GM12892 (cell line): ENCODE measurements at regions not wholly inside any gene's neighbourhood (a gene's known extent, or its start where the extent isn't known, plus 50 kb on each side); places are given as distances from the start of the nearest gene placed in this dataset.

Experiments
- POLR2A ChIP-seq: IDR thresholded peaks from 2 replicates; pipeline ENCODE4 v1.6.1; 2011; ENCODE audit warnings: low read depth, low read length, control low read depth
- POLR2AphosphoS5 ChIP-seq: IDR thresholded peaks from 2 replicates; pipeline ENCODE4 v1.6.1; 2011; ENCODE audit warnings: low read depth, low read length, control low read depth

DNA sequence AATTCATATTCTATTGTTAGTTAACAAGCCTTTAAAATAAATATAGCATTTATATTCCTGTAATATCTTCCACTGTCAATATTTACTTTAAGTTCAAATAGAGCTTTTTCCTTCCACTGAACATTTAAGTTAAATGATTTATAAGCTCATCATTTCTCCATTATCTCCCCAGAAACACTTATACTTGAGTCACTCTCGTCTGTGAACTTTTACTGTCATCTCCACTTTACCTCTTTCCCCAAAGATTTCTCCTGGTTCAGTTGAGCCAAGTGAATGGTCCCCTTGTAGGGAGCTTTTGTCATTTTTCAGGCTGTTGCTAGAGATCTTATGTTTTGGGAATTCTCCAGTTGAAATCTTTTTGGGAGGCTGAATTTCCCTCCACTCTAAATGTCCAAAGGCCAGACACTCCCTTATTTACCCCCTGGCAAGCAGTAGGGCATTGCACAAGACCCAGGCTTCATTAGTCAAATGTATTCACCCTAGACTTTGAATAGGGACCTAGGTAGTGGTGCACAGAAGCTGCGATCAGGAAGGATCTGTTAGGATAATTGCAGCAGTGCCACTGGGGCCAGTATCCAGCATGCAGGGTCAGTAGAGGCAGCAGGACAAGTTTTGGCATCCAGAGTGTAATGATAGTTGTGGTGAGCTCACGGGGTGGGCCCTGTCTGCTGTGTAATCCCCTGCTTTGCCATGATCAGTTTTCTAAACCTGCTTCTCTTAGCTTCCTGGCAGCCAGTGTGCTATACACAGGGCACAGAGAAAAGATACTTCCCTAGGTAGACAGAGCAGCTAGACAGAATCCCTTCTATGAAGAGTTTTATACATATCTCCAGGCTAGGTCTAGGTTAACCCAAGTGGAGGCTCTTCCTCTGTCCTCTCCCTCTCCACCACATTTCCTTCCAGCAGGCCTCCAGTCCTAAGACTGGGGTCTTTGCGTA, 356.5 kb upstream of the SLCO3A1 start:
- TF ChIP-seq POLR2A = no peak
- TF ChIP-seq POLR2AphosphoS5 = no peak
